Fibroblast of gingiva (primary cell): ENCODE measurements at regions not wholly inside any gene's neighbourhood (a gene's known extent, or its start where the extent isn't known, plus 50 kb on each side); places are given as distances from the start of the nearest gene placed in this dataset.

Source experiments
- DNase-seq: peaks from one replicate; pipeline ENCODE4 v3.0.0-alpha.2; 2011; ENCODE audit warnings: low read depth

DNA sequence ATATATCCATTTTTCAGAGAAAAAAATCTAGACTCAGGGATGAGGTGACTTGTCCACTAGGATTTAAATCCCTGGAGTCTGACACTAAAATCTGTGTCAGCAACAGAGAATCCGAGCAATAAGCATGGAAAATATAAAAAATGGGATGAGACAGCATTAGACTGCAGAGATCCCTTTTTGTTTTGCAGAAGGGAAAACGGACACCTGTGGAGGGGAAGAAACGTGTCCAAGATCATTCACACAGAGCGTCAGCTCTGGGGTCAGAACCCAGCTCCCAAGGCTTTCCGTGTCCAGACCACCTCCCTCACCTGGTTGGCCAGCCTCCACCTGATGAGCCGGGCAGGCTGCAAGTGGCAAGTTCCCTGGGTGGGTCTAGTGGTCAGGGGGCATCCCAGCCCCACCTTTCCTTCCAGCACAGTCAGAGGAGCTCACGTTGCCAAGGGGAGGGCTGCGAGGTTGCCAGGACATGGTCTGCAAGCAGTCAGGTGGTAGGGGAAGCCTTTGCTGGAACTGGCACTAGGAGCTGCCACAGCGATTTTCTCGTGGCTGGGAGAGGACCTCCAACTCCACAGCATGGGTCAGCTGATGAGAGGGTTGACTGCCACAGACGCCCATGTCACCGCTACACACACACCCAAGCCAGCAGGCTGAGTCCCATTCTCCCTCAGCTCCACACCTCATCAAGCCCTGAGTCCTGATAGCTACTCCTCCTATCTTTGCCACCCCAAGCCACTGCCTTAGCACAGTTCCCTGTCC, 65.9 kb upstream of the CPLX2 start:
- no peak for DNase-seq

DNA sequence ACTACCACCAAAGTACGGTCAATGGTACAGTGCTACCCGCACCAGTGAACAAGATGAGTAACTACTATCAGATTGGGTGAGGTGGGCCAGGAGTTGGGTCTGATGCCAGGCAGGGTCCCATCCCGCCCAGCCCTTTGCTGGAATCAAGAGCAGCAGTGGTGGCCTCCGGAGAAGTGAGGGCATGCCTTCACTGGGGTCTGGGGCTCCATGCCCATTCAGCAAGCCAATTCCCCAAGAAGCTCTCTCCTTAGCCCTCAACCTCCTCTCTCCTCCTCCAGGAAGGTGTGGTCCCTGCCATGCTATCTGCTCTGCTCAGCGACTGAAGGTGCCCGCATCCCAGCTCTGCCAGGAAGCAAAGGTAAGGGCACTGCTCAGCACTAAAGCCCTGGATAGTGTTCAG, 62.7 kb upstream of the CPLX2 start:
- DNase-seq, result no peak

DNA sequence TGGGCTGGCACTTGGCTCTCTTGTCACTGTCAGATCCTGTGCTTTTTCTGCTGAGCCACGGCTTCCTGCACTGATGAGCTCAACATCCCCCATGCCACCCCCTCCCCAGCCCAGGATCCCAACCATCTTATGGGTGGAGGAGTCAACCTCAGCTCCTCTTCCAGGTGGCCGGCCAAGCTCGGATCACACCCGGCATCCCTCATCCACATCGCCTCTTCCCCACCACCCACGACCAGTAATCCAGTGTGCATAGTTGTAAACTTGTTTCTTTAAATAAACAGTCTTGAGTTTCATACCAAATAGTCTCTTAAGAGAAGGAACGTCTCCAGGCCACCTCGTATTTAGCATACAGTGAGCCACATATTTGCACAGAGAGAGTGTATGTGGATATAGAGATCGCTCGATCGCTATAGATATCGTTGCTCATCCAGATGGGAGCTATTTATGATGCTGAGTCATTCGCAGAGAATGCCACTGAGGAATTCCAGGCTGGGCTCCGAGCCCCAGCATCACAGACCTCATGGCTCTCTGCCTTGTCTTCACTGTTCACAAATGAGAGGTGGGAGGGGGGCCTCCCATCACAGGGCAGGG, 61.8 kb upstream of the CPLX2 start:
- DNase-seq, result peak; percentile 59

DNA sequence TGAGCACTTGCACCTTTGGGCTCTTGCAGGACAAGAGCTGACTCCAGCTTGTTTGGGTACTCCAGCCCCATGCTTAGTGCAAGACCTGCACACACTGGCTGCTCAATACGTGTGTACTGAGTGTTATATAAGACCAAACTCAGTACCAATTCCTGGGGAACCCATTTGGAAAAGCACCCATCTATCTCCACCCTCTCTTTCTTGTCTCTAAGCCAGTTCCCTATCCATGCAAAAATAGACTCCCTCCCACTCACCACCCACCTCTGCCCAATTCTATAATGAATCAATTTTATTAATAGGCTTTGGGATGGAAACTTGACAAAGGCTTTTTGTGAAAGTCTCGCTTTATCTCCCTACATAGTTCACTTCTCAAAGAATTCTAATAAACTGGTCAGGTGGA, 60.9 kb upstream of the CPLX2 start:
- DNase-seq, result no peak

DNA sequence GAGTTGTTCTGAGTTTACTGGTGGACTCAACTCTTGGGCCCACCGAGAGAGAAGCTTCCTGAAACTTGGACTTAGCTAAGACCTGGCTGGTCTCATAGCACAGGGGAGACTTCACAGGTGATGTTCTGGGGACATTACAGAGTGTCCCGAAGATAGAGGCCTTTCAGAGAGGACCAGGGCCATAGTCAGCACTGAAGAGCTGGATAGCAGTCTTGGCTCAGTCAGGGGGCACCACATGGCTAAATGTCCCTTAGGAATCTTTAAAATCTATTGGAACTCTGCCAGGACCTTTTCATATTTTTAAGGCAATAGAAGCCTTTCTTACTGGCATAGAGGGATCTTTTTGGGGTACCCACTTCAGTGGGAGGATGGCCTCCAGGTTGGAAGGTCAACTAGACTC, 59.8 kb upstream of the CPLX2 start:
- DNase-seq, result no peak

DNA sequence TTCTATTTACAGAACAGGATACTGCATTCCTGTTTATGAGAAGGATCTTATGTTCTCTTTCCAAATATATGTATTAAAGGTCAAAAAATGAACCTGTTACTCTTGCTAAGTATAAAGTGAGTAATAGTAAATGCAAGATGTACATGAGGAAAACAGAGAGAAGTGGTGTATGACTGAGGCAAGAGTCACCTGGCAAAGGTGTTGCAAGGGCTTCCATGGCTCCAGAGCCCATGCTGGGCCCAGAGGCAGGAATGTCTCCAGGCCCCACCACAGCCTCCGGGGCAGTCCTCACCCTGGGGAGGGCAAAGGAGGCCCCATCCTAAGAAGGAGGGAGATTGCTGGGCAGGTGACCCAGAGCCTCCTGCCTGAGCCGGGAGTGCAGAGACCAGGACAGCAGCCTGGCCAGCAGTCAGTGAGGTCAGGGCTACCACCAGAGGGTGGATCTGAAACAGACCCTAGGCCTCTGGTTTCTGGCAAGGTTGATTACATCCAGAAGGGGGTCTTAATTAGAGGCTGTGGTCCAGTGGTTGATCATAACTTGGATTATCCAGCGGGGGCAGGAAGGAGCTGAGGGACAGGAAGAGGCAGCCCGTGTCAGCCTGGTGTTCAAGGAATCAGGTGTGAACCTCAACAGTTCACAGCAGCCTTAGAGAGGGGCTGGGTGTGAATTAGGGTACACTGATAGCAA, 57.3 kb upstream of the CPLX2 start:
- no peak for DNase-seq

DNA sequence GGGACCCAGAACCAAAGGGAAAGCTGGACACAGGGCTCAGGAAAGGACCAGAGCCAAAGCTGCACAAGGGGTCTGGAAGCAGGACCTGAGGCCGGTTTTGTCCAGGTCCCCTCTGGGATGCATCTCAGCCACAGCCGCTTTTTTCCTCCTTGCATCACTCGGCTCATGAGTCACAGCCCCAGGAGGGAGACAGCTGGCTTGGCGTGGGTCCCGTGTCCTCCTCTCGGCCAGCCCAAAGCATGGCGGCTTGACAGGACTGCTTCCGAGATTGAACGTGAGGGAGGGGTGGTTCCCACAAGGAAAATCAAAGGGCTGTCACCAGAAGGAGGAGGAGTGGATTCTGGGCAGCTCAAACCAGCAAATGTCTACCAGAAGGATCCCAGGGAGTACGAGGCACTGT, 56.7 kb upstream of the CPLX2 start:
- peak; percentile 21 for DNase-seq

DNA sequence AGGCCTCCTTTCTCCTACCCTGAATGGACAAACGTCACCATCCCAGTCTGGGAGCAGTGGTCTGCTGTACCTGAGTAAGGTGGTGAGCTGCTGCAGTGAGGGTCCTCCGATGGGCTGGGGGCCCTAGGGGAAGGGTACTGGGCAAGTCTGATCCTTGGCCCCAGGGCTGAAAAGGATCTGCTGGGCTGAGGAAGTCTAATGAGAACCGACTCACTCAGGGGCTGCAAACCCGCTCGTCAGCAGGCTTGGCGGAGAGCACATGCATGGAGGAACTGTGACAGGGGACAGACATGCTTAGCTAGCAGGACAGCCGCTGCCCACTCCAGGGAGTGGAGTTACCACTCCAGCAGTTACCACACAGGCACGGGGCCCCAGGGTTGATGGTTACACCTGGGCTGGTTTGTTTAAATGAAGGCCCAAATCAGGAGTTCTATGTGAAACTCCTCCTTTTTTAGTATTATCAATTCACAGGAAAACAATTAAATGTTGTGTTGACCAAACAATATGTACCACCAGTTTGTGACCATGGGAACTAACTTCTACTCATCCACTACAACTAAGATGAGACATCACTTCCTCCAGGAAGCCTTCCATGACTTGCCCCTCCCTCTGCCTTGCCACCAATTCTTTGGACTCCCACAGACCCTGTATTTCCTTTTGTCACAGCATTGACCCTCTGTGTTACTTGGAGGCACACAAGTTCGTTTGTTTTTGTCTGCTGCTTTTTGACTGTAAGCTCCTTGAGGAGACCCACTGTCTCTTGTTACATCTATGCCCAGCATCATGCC, 56.1 kb upstream of the CPLX2 start:
- DNase-seq, result no peak

DNA sequence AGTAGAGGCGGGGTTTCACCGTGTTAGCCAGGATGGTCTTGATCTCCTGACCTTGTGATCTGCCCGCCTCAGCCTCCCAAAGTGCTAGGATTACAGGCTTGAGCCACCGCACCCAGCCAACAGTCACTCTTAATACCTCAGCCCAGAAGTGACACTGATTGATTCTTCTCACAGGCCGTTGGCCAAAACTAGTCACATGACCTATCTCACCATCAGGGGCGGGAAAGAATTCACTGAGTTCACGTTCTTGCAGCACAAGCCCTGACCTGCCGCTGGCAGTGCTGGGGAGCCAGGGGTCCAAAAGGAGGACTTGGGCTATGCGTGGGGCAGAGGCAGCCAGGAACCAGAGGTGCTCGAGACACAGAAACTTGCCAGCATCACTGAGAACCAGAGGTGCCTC, 55.0 kb upstream of the CPLX2 start:
- DNase-seq, result no peak

DNA sequence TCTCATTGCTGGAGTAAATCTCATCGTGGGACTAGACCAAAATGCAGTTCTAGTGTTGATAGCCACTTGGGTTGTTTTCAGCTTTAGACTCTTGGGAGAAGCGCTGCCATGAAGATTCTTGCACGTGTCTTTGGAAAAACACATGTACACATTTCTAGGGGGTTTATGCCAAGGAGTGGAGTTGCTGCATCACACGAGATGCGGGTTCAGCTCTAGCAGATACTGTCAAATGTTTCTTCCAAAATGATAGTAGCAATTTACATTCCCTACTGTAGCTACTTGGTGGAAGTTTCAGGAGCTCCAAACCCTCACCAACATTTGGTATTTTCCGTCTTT, 52.3 kb upstream of the CPLX2 start:
- DNase-seq, result no peak

DNA sequence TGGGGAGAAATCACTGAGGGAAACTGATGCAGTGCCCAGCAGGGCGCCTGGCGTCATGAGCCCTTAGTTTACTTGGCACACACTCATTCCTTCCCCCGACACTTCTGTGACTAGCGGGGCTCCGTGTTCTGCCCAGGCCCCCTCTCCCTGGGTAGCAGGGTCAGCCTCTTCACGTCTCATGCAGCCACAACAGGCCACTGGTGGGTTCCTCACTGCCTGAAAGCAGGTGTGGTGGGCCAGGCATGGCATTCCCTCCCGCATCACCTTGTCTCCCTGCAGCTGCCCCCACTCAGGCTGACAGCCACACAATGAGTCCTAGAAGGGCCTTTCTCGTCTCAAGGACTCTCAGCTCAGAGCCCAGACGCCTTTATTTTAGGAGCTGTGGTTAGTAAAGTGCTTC, 51.1 kb upstream of the CPLX2 start:
- DNase-seq, result no peak
